ENCODE measurements at regions not wholly inside any gene's neighbourhood (a gene's known extent, or its start where the extent isn't known, plus 50 kb on each side); places are given as distances from the start of the nearest gene placed in this dataset.

- DNase-seq (no peak), ATAC-seq (no peak)
Measured at GRCh38 chr2:217335341-217335966, 475.6 kb upstream of the TNP1 start.

- ATAC-seq, result no peak
- no peak for DNase-seq
Measured at GRCh38 chr2:217334561-217334960, 474.7 kb upstream of the TNP1 start.

- no peak for ATAC-seq
- no peak for DNase-seq
Measured at GRCh38 chr2:217332866-217333265, 473.0 kb upstream of the TNP1 start.

GRCh38 chr2:217332417-217332791, 472.5 kb upstream of the TNP1 start:
- no peak for ATAC-seq
- no peak for DNase-seq

- ATAC-seq (no peak), DNase-seq (no peak)
Measured at GRCh38 chr2:217331523-217332416, 471.9 kb upstream of the TNP1 start.

- DNase-seq (no peak), ATAC-seq (no peak)
Measured at GRCh38 chr2:217330647-217331046, 470.8 kb upstream of the TNP1 start.

- DNase-seq (no peak), ATAC-seq (no peak)
Measured at GRCh38 chr2:217329023-217329431, 469.2 kb upstream of the TNP1 start.

- DNase-seq, result no peak
- no peak for ATAC-seq
Measured at GRCh38 chr2:217328622-217328978, 468.7 kb upstream of the TNP1 start.

GRCh38 chr2:217327953-217328621, 468.2 kb upstream of the TNP1 start:
- ATAC-seq, result no peak
- no peak for DNase-seq

GRCh38 chr2:217326238-217327022, 466.6 kb upstream of the TNP1 start:
- no peak for ATAC-seq
- DNase-seq, result no peak

GRCh38 chr2:217325816-217326215, 466.0 kb upstream of the TNP1 start:
- ATAC-seq (no peak), DNase-seq (no peak)

GRCh38 chr2:217325251-217325650, 465.4 kb upstream of the TNP1 start:
- ATAC-seq (no peak), DNase-seq (no peak)

GRCh38 chr2:217316743-217317142, 456.9 kb upstream of the TNP1 start:
- ATAC-seq, result no peak
- no peak for DNase-seq

GRCh38 chr2:217314021-217314460, 454.2 kb upstream of the TNP1 start:
- DNase-seq (no peak), ATAC-seq (no peak)

- no peak for DNase-seq
- ATAC-seq, result no peak
Measured at GRCh38 chr2:217313386-217313785, 453.5 kb upstream of the TNP1 start.

GRCh38 chr2:217309056-217309455, 449.2 kb upstream of the TNP1 start:
- ATAC-seq (no peak), DNase-seq (no peak)

GRCh38 chr2:217307023-217307422, 447.2 kb upstream of the TNP1 start:
- DNase-seq, result no peak

GRCh38 chr2:217305882-217306281, 446.0 kb upstream of the TNP1 start:
- DNase-seq (no peak), ATAC-seq (no peak)

More at GRCh38 chr2:217307023-217307422, 447.2 kb upstream of the TNP1 start:
- ATAC-seq, result no peak

GRCh38 chr2:217304582-217304981, 444.7 kb upstream of the TNP1 start:
- no peak for DNase-seq
- no peak for ATAC-seq

- no peak for DNase-seq
- no peak for ATAC-seq
Measured at GRCh38 chr2:217302856-217303255, 443.0 kb upstream of the TNP1 start.

GRCh38 chr2:217301142-217301925, 441.5 kb upstream of the TNP1 start:
- no peak for DNase-seq
- no peak for ATAC-seq

- ATAC-seq, result no peak
- no peak for DNase-seq
Measured at GRCh38 chr2:217299590-217299989, 439.7 kb upstream of the TNP1 start.
